ENCODE measurements at regions not wholly inside any gene's neighbourhood (a gene's known extent, or its start where the extent isn't known, plus 50 kb on each side); places are given as distances from the start of the nearest gene placed in this dataset.
A peak's percentile ranks its signal among the peaks of the same experiment; 100 is the strongest.

GRCh38 chr1:116819081-116819480, 64.9 kb downstream of the CD2 start:
- TF ChIP-seq CTCF (IDR thresholded peaks at IDR 0.05; ENCODE audit: partially characterized antibody, unreplicated experiment): no peak
- DNase-seq: no peak

GRCh38 chr1:116820369-116820768, 66.1 kb downstream of the CD2 start:
- H3K4me1 Mint-ChIP-seq (ENCODE audit: low read depth, unreplicated experiment): peaks cover 21% of the 10 kb centered on the region
- peaks cover 12% of the 10 kb centered on the region for H3K9me3 Mint-ChIP-seq (ENCODE audit: unreplicated experiment)
- TF ChIP-seq CTCF (IDR thresholded peaks at IDR 0.05; ENCODE audit: partially characterized antibody, unreplicated experiment): no peak
- no peaks in the 10 kb centered on the region for H3K36me3 Mint-ChIP-seq (ENCODE audit: unreplicated experiment)
- no peak for DNase-seq
- no peak overlapping the region for H3K4me3 Mint-ChIP-seq (ENCODE audit: unreplicated experiment)
- peaks cover 4% of the 10 kb centered on the region for H3K27me3 Mint-ChIP-seq (ENCODE audit: unreplicated experiment)
- H3K27ac Mint-ChIP-seq (ENCODE audit: unreplicated experiment): no peak overlapping the region

More at GRCh38 chr1:116819081-116819480, 64.9 kb downstream of the CD2 start:
- H3K27ac Mint-ChIP-seq (ENCODE audit: unreplicated experiment): no peak overlapping the region
- peaks cover 8% of the 10 kb centered on the region for H3K4me1 Mint-ChIP-seq (ENCODE audit: low read depth, unreplicated experiment)
- H3K4me3 Mint-ChIP-seq (ENCODE audit: unreplicated experiment): no peak overlapping the region
- H3K9me3 Mint-ChIP-seq (ENCODE audit: unreplicated experiment): peaks cover 2% of the 10 kb centered on the region
- no peaks in the 10 kb centered on the region for H3K36me3 Mint-ChIP-seq (ENCODE audit: unreplicated experiment)
- no peaks in the 10 kb centered on the region for H3K27me3 Mint-ChIP-seq (ENCODE audit: unreplicated experiment)

- no peak overlapping the region for H3K27ac Mint-ChIP-seq (ENCODE audit: unreplicated experiment)
- TF ChIP-seq CTCF (IDR thresholded peaks at IDR 0.05; ENCODE audit: partially characterized antibody, unreplicated experiment): no peak
- H3K4me3 Mint-ChIP-seq (ENCODE audit: unreplicated experiment): no peak overlapping the region
- H3K36me3 Mint-ChIP-seq (ENCODE audit: unreplicated experiment): no peaks in the 10 kb centered on the region
- H3K27me3 Mint-ChIP-seq (ENCODE audit: unreplicated experiment): peaks cover 13% of the 10 kb centered on the region
- DNase-seq: no peak
- H3K9me3 Mint-ChIP-seq (ENCODE audit: unreplicated experiment): peaks cover 24% of the 10 kb centered on the region
- H3K4me1 Mint-ChIP-seq (ENCODE audit: low read depth, unreplicated experiment): peaks cover 34% of the 10 kb centered on the region
Observed at GRCh38 chr1:116821763-116822162, 67.5 kb downstream of the CD2 start.

- no peak for TF ChIP-seq CTCF (IDR thresholded peaks at IDR 0.05; ENCODE audit: partially characterized antibody, unreplicated experiment)
- peak overlapping the region; percentile 99 for H3K27ac Mint-ChIP-seq (ENCODE audit: unreplicated experiment)
- peaks cover 24% of the 10 kb centered on the region for H3K9me3 Mint-ChIP-seq (ENCODE audit: unreplicated experiment)
- H3K36me3 Mint-ChIP-seq (ENCODE audit: unreplicated experiment): no peaks in the 10 kb centered on the region
- peaks cover 43% of the 10 kb centered on the region for H3K4me1 Mint-ChIP-seq (ENCODE audit: low read depth, unreplicated experiment)
- H3K4me3 Mint-ChIP-seq (ENCODE audit: unreplicated experiment): peak overlapping the region; percentile 78
- H3K27me3 Mint-ChIP-seq (ENCODE audit: unreplicated experiment): peaks cover 24% of the 10 kb centered on the region
- peak; percentile 31 for DNase-seq
Observed at GRCh38 chr1:116824631-116825206, 70.5 kb downstream of the CD2 start.

GRCh38 chr1:116825207-116825719, 71.0 kb downstream of the CD2 start:
- peak; percentile 82 for DNase-seq
- Mint-ChIP-seq H3K4me1 (ENCODE audit: low read depth, unreplicated experiment) (peaks cover 44% of the 10 kb centered on the region), H3K4me3 (ENCODE audit: unreplicated experiment) (peak overlapping the region; percentile 78), H3K27me3 (ENCODE audit: unreplicated experiment) (peaks cover 24% of the 10 kb centered on the region), H3K27ac (ENCODE audit: unreplicated experiment) (peak overlapping the region; percentile 99), H3K9me3 (ENCODE audit: unreplicated experiment) (peaks cover 24% of the 10 kb centered on the region), H3K36me3 (ENCODE audit: unreplicated experiment) (no peaks in the 10 kb centered on the region)
- no peak for TF ChIP-seq CTCF (IDR thresholded peaks at IDR 0.05; ENCODE audit: partially characterized antibody, unreplicated experiment)

Data from glutamatergic neuron (in vitro differentiated cells).